ENCODE measurements at regions not wholly inside any gene's neighbourhood (a gene's known extent, or its start where the extent isn't known, plus 50 kb on each side); places are given as distances from the start of the nearest gene placed in this dataset.

DNA sequence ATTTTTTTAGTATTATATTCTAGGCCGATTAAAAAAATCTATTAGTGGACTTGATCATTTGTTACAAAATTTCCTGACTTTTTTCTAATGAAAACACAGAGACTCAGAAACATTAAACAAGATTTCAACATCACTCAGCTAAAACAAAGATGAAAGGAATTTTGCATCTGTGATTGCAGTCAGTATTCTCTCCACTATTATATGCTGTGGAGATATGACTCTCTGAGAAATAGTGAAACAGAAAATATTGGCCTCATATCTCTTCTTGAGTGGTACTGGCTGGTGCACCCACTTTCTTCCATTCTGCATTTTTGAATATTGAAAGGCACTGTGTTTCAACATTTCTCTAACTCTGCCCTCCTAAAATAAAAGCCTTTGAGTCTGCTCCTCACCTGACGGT is 914.2 kb downstream of the TSN start:
- TF ChIP-seq POLR2A (IDR thresholded peaks at IDR 0.05; ENCODE audit: control extremely low read depth in 1 of 2, low read depth in 2 of 2, low read length in 2 of 2) (no peak), SIRT6 (IDR thresholded peaks at IDR 0.05; ENCODE audit: low read length) (no peak), GABPA (IDR thresholded peaks at IDR 0.05; ENCODE audit: borderline replicate concordance, insufficient read depth, low read length) (no peak), KDM5A (IDR thresholded peaks at IDR 0.05; ENCODE audit: low read length) (no peak), ZNF274 (IDR thresholded peaks at IDR 0.05; ENCODE audit: borderline replicate concordance, extremely low read depth, low read length) (no peak)
- TF ChIP-seq, protein P1, sequence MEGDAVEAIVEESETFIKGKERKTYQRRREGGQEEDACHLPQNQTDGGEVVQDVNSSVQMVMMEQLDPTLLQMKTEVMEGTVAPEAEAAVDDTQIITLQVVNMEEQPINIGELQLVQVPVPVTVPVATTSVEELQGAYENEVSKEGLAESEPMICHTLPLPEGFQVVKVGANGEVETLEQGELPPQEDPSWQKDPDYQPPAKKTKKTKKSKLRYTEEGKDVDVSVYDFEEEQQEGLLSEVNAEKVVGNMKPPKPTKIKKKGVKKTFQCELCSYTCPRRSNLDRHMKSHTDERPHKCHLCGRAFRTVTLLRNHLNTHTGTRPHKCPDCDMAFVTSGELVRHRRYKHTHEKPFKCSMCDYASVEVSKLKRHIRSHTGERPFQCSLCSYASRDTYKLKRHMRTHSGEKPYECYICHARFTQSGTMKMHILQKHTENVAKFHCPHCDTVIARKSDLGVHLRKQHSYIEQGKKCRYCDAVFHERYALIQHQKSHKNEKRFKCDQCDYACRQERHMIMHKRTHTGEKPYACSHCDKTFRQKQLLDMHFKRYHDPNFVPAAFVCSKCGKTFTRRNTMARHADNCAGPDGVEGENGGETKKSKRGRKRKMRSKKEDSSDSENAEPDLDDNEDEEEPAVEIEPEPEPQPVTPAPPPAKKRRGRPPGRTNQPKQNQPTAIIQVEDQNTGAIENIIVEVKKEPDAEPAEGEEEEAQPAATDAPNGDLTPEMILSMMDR (IDR thresholded peaks at IDR 0.05; ENCODE audit: control extremely low read depth in 1 of 3, insufficient read depth in 1 of 3, low read depth in 1 of 3, low read length in 3 of 3), result no peak
- TF ChIP-seq, protein P2, sequence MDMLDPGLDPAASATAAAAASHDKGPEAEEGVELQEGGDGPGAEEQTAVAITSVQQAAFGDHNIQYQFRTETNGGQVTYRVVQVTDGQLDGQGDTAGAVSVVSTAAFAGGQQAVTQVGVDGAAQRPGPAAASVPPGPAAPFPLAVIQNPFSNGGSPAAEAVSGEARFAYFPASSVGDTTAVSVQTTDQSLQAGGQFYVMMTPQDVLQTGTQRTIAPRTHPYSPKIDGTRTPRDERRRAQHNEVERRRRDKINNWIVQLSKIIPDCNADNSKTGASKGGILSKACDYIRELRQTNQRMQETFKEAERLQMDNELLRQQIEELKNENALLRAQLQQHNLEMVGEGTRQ (IDR thresholded peaks at IDR 0.05; ENCODE audit: low read length), result no peak
